ENCODE measurements at regions not wholly inside any gene's neighbourhood (a gene's known extent, or its start where the extent isn't known, plus 50 kb on each side); places are given as distances from the start of the nearest gene placed in this dataset.

DNA sequence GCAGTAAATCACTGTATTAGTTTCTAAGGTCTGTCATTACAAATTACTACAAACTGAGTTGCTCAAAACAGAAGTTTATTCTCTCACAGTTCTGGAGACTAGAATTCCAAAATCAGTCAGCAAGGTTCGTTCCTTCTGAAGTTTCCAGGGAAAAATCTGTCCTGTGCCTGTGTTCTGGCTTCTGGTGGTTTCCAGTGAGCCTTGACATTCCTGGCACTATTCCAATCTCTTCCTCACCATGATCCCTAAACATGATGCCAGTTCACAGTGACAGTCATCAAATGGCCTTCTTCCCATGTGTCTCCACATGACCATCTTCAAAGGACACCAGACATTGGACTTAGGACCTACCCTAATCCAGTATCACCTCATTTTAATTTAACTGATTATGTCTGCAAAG lies 351.4 kb downstream of the PLK2 start:
- no peak for DNase-seq (ENCODE audit: low spot score)

DNA sequence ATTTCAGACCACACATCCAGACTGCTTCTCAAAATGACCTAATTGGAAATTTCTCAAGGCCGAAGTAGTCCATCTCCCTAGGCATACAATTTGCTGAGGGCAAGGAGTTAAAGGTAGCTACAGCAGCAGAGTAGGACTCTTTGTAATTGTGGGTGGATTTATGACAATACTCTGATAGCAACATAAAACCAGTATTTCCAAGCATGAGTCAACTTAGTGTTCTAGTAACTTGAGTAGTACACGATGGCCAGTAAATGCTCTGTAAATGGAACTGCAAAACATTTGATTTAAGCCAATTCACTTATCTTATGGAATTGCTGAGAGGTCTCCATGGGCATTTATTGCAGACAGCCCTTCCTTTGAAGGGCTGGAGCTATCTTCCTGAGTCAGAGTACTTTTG lies 352.2 kb downstream of the PLK2 start:
- DNase-seq (ENCODE audit: low spot score), result no peak

- DNase-seq (ENCODE audit: low spot score), result no peak
Observed at GRCh38 chr5:58106754-58107410, 353.0 kb downstream of the PLK2 start.

GRCh38 chr5:58105836-58106235 lies 354.1 kb downstream of the PLK2 start:
- DNase-seq (ENCODE audit: low spot score), result no peak

DNA sequence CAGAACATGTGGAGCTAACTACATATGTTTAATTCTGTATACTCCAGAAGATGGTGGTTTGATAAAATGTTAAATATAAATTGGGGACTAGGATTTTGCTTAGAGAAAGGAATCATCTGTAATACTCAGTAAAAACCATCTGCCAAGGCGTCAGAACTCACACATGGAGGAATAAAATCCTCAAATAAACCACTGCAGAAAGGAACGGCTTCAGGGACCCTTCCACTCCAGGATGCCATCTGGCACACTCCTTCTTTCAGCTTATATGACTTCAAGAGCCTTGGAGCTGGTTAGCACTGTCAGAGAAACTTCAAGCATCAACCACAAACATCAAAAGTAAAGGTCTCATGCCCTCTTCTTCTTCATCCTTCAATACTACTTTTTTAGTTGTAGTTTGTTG lies 360.6 kb downstream of the PLK2 start:
- no peak for DNase-seq (ENCODE audit: low spot score)

GRCh38 chr5:58094031-58094430 lies 365.9 kb downstream of the PLK2 start:
- no peak for DNase-seq (ENCODE audit: low spot score)

GRCh38 chr5:58090704-58091103 lies 369.2 kb downstream of the PLK2 start:
- DNase-seq (ENCODE audit: low spot score), result no peak

GRCh38 chr5:58088941-58089340 lies 370.9 kb downstream of the PLK2 start:
- DNase-seq (ENCODE audit: low spot score), result no peak

DNA sequence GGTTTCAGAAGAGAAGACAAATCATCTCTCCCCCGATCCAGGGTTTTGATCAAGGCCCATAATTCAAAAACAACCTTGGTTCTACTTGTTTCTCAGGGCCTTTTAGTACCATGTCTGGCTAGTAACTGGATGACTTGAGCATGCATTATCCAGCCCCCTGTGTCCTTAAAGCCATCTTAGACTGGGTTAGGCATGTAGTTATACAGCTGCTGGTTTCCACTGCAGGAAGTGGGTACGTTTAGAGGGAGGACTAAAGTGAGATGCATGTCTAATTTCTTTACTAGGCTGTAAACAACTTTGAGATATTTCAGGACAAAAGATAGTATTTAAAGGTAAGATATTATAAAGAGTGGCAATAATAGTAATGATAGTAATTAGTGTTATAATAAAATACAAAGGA lies 372.0 kb downstream of the PLK2 start:
- no peak for DNase-seq (ENCODE audit: low spot score)

DNA sequence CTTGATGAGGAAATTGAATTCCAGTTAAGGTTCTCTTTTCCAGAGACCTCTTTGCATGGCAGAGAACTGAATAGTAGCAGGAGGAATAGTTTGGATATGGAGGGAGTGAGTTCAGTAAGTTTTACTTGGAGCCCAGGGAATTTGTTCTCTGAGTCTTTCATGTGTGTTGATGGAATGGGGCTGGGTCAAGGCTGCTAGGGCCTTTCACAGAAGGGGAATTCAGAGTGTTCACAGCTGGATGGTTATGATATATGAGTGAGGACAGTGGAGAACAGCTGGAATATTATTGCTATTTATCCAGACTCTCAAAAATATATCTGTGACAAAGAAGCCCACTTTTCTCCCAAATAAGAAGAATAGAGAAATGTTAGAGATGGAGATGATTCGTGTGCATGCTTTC lies 372.8 kb downstream of the PLK2 start:
- no peak for DNase-seq (ENCODE audit: low spot score)

DNA sequence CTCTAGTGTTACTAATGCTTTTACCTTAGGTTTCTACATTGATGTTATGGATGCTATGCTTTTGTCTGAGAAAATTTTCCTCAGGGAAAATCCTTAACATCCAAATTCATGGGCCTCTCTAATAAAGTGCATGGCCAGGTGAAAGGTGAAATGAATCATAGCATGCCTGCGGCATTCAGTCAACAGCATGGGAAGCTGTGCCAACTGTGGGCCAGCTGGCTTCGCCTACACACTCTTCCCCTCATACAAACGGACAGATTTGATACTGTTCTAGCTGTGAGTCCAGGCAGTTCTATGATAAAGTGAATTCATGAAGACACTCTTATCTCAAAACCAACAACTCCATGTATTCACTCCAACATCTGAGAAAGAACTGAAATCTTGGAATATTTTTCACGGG lies 374.1 kb downstream of the PLK2 start:
- DNase-seq (ENCODE audit: low spot score), result no peak

GRCh38 chr5:58081435-58081834 lies 378.5 kb downstream of the PLK2 start:
- no peak for DNase-seq (ENCODE audit: low spot score)

GRCh38 chr5:58080573-58080972 lies 379.3 kb downstream of the PLK2 start:
- DNase-seq (ENCODE audit: low spot score), result no peak

DNA sequence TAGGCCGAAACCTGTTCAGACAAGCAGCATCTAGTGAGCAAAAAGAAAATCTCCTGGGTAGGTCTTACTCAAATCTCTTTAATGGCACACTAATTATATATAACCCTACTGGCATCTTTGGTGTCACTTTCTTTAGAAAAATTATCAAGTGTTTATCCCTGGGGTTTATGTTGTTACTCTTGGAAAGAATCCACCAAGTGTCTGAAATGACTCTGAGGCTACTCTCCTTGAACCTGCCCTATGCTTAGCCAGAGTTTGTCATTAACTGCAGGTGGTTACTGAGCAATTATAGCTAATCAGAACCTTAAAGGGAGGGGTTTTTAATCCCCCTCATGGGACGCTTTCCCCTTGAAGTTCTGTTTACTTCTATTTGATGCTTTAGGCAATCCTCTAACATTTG lies 381.9 kb downstream of the PLK2 start:
- no peak for DNase-seq (ENCODE audit: low spot score)

GRCh38 chr5:58077416-58077815 lies 382.5 kb downstream of the PLK2 start:
- DNase-seq (ENCODE audit: low spot score), result no peak

DNA sequence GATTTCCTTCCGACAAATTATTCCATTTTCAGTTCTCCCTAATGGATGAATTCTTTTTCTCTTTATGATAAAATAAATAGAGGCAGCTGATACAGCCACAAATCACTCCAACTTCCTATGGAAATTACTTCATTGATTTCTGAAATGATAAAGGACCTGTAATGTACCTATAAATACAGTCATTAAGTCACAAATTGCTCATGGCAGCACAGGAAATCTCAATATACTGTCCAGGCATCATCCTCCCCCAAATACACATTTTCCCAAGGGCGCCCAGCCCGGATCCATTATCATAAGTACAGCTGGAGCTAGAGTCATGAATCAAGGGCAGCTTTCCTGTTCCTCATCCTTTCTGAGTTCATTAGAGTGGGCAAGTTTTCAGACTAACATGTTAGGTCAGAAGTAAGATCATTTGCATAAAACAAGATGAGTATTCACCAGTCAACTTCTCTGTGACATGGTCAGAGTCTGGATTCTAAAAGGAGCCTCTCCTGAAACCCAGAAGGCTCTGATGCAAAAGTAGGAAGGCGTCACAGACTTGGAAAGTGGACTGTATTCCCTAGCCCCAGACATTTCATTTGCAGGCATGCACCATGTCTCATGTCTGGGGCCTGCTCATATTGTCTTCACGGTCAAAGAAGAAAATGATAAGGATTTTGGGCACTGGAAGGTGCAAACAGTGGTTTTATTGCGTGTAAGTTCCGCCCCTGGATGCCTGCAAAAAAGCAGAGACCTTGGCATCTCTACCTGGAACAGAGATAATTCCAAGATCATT lies 383.2 kb downstream of the PLK2 start:
- DNase-seq (ENCODE audit: low spot score), result no peak

- no peak for DNase-seq (ENCODE audit: low spot score)
Observed at GRCh38 chr5:58075907-58076306, 384.0 kb downstream of the PLK2 start.

DNA sequence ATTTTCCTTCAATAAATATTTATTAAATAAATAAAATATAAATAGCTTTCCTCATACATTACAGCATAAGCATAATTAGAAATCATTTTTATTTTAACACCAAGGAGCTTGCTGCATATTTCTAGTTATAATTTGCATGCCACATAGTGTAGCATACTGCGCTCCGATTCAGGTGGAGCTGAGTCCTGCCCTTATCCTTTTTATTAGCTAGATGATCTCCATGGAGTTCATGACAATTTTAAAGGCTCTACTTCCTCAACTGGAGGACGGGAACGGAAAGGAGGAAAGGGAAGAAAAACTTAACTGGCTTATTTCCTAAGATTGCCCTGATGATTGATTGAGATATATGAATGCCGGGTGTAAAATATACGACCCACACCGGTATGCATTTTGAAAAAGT lies 385.2 kb downstream of the PLK2 start:
- DNase-seq (ENCODE audit: low spot score), result no peak

GRCh38 chr5:58074222-58074621 lies 385.7 kb downstream of the PLK2 start:
- no peak for DNase-seq (ENCODE audit: low spot score)

DNA sequence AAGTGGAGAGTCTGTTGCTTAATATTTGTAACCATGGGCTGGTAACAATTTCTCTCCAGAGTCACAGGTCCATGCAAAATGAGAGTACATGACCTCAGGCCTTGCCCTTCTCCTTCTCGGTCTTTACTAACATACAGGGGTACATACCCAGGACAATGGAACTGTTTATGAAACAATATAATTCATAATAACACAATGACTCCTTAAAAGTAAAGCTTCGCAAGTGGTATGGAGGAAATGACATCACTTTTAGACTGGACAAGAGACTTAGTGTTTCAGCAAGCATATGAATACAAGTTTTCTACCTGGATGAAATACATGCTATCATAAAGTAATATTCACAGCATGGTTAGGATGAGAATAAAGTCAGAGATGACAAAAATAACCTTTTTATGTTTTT lies 386.6 kb downstream of the PLK2 start:
- DNase-seq (ENCODE audit: low spot score), result no peak

DNA sequence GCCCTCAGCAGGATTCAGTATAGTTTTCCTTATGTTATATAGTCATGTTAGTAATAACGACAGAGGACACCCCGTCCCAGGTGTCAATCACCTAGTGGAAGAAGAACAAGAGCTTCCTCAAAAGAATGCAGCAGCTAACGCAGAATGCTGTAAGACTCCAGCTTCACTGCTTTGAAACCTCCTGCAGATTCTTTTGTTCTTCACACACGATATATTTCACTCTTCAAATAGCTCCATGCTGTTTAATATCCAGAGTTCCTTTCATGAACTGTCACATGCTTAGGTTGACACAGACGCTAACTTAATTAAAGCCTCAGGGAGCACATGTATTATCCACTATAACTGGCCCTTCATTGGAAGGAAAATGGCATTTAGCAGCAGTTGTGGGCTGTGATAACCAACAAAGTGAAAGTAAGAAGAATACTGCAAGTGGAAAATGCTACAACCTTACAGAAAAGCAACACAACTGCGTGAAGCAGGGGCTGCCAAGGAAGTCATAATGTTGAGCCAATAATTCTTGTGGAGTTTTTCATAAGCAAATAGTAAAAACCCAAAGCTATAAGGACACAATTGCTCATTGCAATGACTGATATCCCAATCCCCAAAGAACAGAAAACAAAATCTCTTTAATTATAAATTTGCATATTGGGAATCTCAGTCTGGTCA lies 387.5 kb downstream of the PLK2 start:
- no peak for DNase-seq (ENCODE audit: low spot score)

DNA sequence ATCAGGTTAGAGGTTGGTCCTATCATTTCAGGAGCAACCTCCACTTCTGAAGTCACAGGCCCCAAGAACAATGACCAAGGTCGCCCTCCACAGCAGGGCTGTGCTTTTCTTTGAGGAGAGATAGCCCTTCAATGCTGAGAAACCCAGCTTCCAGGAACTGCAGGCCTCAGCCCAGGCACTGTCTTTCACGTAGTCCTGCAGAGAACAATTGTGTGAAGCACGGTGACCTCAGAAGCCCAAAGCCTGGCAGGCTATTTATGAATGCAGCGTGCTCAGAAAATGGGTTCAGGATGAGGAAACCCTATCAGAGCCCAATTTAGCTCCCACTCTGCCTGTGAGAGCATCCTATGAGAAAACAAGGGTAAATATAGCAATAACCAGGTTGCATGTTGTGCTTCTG lies 388.3 kb downstream of the PLK2 start:
- DNase-seq (ENCODE audit: low spot score), result no peak

DNA sequence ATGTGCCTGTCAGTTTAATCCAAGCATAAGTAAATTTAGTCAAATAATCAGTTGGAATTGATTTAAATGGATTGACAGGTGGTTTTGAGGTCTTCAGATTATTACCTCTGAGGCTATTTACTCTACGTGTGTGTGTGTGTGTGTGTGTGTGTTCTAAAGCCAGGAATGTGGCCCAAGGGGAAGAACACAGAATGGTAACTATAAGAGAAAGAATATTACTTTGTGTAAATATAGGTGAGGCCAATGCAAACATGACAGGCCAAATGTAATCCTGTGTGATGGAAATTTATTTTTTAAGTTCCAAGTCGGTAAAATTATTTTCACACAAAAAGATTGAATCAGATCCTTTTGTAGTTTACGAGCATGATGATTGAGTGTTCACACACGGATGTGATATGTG lies 390.0 kb downstream of the PLK2 start:
- DNase-seq (ENCODE audit: low spot score), result no peak
